ENCODE measurements at regions not wholly inside any gene's neighbourhood (a gene's known extent, or its start where the extent isn't known, plus 50 kb on each side); places are given as distances from the start of the nearest gene placed in this dataset.

DNA sequence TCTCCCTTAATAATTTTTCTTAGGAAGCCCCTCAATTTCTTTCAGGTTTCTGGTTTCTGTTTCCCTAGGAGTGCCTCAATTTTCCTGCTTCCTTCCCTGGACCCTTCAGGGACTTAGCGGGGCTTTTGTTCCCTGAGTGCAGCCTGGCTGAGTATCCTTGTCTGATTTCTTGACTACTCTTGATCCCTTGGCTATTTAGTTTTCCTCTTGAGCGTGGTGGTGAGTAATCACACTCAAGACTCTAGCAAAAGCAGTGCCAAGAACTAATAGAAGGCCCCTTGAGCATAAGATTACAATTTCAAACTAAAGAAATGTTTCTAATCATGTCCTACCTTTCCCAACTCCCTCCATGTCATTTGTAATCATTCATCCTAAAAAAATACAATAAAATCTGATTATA, 94.3 kb upstream of the C3orf80 start:
- no peak for TF ChIP-seq EZH2 (IDR thresholded peaks at IDR 0.05; ENCODE audit: borderline replicate concordance, low read depth, low read length, severe bottlenecking)
- TF ChIP-seq, protein P1, sequence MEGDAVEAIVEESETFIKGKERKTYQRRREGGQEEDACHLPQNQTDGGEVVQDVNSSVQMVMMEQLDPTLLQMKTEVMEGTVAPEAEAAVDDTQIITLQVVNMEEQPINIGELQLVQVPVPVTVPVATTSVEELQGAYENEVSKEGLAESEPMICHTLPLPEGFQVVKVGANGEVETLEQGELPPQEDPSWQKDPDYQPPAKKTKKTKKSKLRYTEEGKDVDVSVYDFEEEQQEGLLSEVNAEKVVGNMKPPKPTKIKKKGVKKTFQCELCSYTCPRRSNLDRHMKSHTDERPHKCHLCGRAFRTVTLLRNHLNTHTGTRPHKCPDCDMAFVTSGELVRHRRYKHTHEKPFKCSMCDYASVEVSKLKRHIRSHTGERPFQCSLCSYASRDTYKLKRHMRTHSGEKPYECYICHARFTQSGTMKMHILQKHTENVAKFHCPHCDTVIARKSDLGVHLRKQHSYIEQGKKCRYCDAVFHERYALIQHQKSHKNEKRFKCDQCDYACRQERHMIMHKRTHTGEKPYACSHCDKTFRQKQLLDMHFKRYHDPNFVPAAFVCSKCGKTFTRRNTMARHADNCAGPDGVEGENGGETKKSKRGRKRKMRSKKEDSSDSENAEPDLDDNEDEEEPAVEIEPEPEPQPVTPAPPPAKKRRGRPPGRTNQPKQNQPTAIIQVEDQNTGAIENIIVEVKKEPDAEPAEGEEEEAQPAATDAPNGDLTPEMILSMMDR (IDR thresholded peaks at IDR 0.05; ENCODE audit: borderline replicate concordance, extremely low read depth, low read length, poor library complexity, severe bottlenecking): no peak
